NB4 (cell line): ENCODE measurements at regions not wholly inside any gene's neighbourhood (a gene's known extent, or its start where the extent isn't known, plus 50 kb on each side); places are given as distances from the start of the nearest gene placed in this dataset.
A peak's percentile ranks its signal among the peaks of the same experiment; 100 is the strongest.

Source experiments
- DNase-seq: peaks from one replicate; pipeline ENCODE4 v3.0.0; 2010; ENCODE audit warnings: low read depth
- H3K4me3 ChIP-seq: one replicate; pipeline ENCODE4 v1.5.1; 2011; ENCODE audit warnings: mild to moderate bottlenecking, low read depth, low read length, moderate library complexity
- CTCF ChIP-seq: IDR thresholded peaks from one replicate; pipeline ENCODE4 v1.5.1; 2012; ENCODE audit warnings: low read depth, low read length
- MAX ChIP-seq: IDR thresholded peaks from 2 replicates; pipeline ENCODE4 v1.6.1; 2011; ENCODE audit warnings: low read depth, low read length
- MYC ChIP-seq: IDR thresholded peaks from 2 replicates; pipeline ENCODE4 v1.6.1; 2011; ENCODE audit warnings: low read depth, low read length
- POLR2A ChIP-seq: IDR thresholded peaks from 2 replicates; pipeline ENCODE4 v1.6.1; 2011; ENCODE audit warnings: mild to moderate bottlenecking; ENCODE audit not compliant: insufficient read length; ENCODE audit errors: extremely low read depth

- H3K4me3 ChIP-seq, result peak overlapping the region; percentile 0
- TF ChIP-seq POLR2A (no peak), MAX (no peak), MYC (no peak), CTCF (no peak)
Measured at GRCh38 chr12:25058012-25058411, 109.1 kb upstream of the BCAT1 start.

GRCh38 chr12:25056486-25057130, 107.7 kb upstream of the BCAT1 start:
- DNase-seq, result no peak
- H3K4me3 ChIP-seq, result peak overlapping the region; percentile 7
- TF ChIP-seq MAX, result no peak
- no peak for TF ChIP-seq CTCF

More at GRCh38 chr12:25058012-25058411, 109.1 kb upstream of the BCAT1 start:
- no peak for DNase-seq

- no peak for TF ChIP-seq POLR2A
- TF ChIP-seq MYC, result no peak
- TF ChIP-seq MAX, result no peak
- TF ChIP-seq CTCF, result no peak
- no peak for DNase-seq
- H3K4me3 ChIP-seq, result peak overlapping the region; percentile 7
Measured at GRCh38 chr12:25056011-25056410, 107.1 kb upstream of the BCAT1 start.

- TF ChIP-seq CTCF, result no peak
- TF ChIP-seq MAX, result no peak
- no peak for TF ChIP-seq POLR2A
- TF ChIP-seq MYC, result no peak
- peak overlapping the region; percentile 85 for H3K4me3 ChIP-seq
- DNase-seq, result peak; percentile 50
Measured at GRCh38 chr12:25054783-25055144, 105.9 kb upstream of the BCAT1 start.

- no peak for TF ChIP-seq CTCF
- no peak for TF ChIP-seq POLR2A
- no peak for TF ChIP-seq MAX
- TF ChIP-seq MYC, result no peak
Measured at GRCh38 chr12:25054076-25054782, 105.3 kb upstream of the BCAT1 start.

More at GRCh38 chr12:25054076-25054782, 105.3 kb upstream of the BCAT1 start:
- DNase-seq, result peak; percentile 50
- peak overlapping the region; percentile 85 for H3K4me3 ChIP-seq
